Activated B cell treated with CpG ODN at 0.5 μM for 24 hours (primary cell): ENCODE measurements at regions not wholly inside any gene's neighbourhood (a gene's known extent, or its start where the extent isn't known, plus 50 kb on each side); places are given as distances from the start of the nearest gene placed in this dataset.

ENCODE experiments used
- ATAC-seq: fragments of 200-7000 bp; cut with Tn5 transposase; one replicate; pipeline ENCODE4 v1.10.0; 2021; ENCODE audit warnings: low read depth, mild to moderate bottlenecking, moderate library complexity
- CTCF ChIA-PET: fragments of 350-600 bp; sonication (Branson Sonifier 250); formaldehyde crosslinking; loops from one replicate; lab custom pipeline; 2021; ENCODE audit warnings: antibody characterized with exemption; lab: Charles Lee
- POLR2A ChIA-PET: fragments of 350-600 bp; sonication (Branson Sonifier 250); formaldehyde crosslinking; loops from one replicate; lab custom pipeline; 2021; ENCODE audit warnings: antibody characterized with exemption; lab: Charles Lee
- DNase-seq: peaks from one replicate; pipeline ENCODE4 v3.0.0; 2022
- H3K27ac Mint-ChIP-seq: one replicate; pipeline ENCODE4 v1.8.0; 2020; ENCODE audit warnings: mixed read lengths
- H3K27me3 Mint-ChIP-seq: one replicate; pipeline ENCODE4 v1.8.0; 2021; ENCODE audit warnings: mixed read lengths
- H3K36me3 Mint-ChIP-seq: one replicate; pipeline ENCODE4 v1.8.0; 2021; ENCODE audit warnings: low read depth, mixed read lengths
- H3K4me1 Mint-ChIP-seq: one replicate; pipeline ENCODE4 v1.8.0; 2021; ENCODE audit warnings: mixed read lengths
- H3K4me3 Mint-ChIP-seq: one replicate; pipeline ENCODE4 v1.8.0; 2020; ENCODE audit warnings: mild to moderate bottlenecking, mixed read lengths
- H3K9me3 Mint-ChIP-seq: one replicate; pipeline ENCODE4 v1.8.0; 2020; ENCODE audit warnings: mixed read lengths
- CTCF ChIP-seq: fragments of 200-600 bp; IDR thresholded peaks from one replicate; pipeline ENCODE4 v1.8.0; 2022; ENCODE audit warnings: antibody characterized with exemption, mild to moderate bottlenecking
- intact Hi-C: fragments of 100-400 bp; cut with micrococcal nuclease; formaldehyde crosslinking; loops from one replicate; pipeline ENCODE4 v1.15.1; 2024

GRCh38 chr1:42012852-42013251, 94.1 kb upstream of the HIVEP3 start:
- TF ChIP-seq CTCF = no peak
- no peak overlapping the region for H3K4me3 Mint-ChIP-seq
- H3K27ac Mint-ChIP-seq = no peak overlapping the region
- ATAC-seq (no peak), DNase-seq (no peak)
- ChIA-PET POLR2A (no interaction called here), CTCF (no interaction called here)
- intact Hi-C loops = no loop called here
- no peaks in the 10 kb centered on the region for H3K36me3 Mint-ChIP-seq
- H3K27me3 Mint-ChIP-seq = peaks cover 7% of the 10 kb centered on the region
- no peaks in the 10 kb centered on the region for H3K9me3 Mint-ChIP-seq
- H3K4me1 Mint-ChIP-seq = peaks cover 6% of the 10 kb centered on the region

- ChIA-PET CTCF (no interaction called here), POLR2A (no interaction called here)
- no peak for DNase-seq
- intact Hi-C loops = no loop called here
- peaks cover 3% of the 10 kb centered on the region for H3K27me3 Mint-ChIP-seq
- H3K4me1 Mint-ChIP-seq = peaks cover 5% of the 10 kb centered on the region
- no peaks in the 10 kb centered on the region for H3K36me3 Mint-ChIP-seq
- no peaks in the 10 kb centered on the region for H3K9me3 Mint-ChIP-seq
- no peak overlapping the region for H3K4me3 Mint-ChIP-seq
- no peak for ATAC-seq
- no peak for TF ChIP-seq CTCF
- H3K27ac Mint-ChIP-seq = no peak overlapping the region
These were observed 91.7 kb upstream of the HIVEP3 start for GRCh38 chr1:42010381-42010780.

- Mint-ChIP-seq H3K9me3 (no peaks in the 10 kb centered on the region), H3K27ac (no peak overlapping the region), H3K36me3 (no peaks in the 10 kb centered on the region), H3K4me3 (no peak overlapping the region), H3K27me3 (peaks cover 2% of the 10 kb centered on the region), H3K4me1 (no peaks in the 10 kb centered on the region)
- no peak for ATAC-seq
- CTCF ChIA-PET = interaction anchor here (1.4 kb wide), 1 partner anchor 165 kb away, joined by 3 read pairs; no protein-coding TSS in a partner anchor
- TF ChIP-seq CTCF = no peak
- intact Hi-C loops = no loop called here
- DNase-seq = no peak
- POLR2A ChIA-PET = no interaction called here
These were observed 89.5 kb upstream of the HIVEP3 start for GRCh38 chr1:42008264-42008663.

- intact Hi-C loops = no loop called here
- H3K36me3 Mint-ChIP-seq = no peaks in the 10 kb centered on the region
- H3K27ac Mint-ChIP-seq = no peak overlapping the region
- no peak for DNase-seq
- no peaks in the 10 kb centered on the region for H3K9me3 Mint-ChIP-seq
- no peaks in the 10 kb centered on the region for H3K4me1 Mint-ChIP-seq
- peaks cover 2% of the 10 kb centered on the region for H3K27me3 Mint-ChIP-seq
- no peak for TF ChIP-seq CTCF
- H3K4me3 Mint-ChIP-seq = no peak overlapping the region
- ChIA-PET CTCF (no interaction called here), POLR2A (no interaction called here)
- ATAC-seq = no peak
These were observed 88.1 kb upstream of the HIVEP3 start for GRCh38 chr1:42006836-42007235.

GRCh38 chr1:42006093-42006492, 87.4 kb upstream of the HIVEP3 start:
- intact Hi-C loops = no loop called here
- Mint-ChIP-seq H3K27ac (no peak overlapping the region), H3K27me3 (peaks cover 2% of the 10 kb centered on the region), H3K36me3 (no peaks in the 10 kb centered on the region), H3K9me3 (no peaks in the 10 kb centered on the region), H3K4me1 (no peaks in the 10 kb centered on the region), H3K4me3 (no peak overlapping the region)
- no peak for TF ChIP-seq CTCF
- ATAC-seq = no peak
- CTCF ChIA-PET = no interaction called here
- POLR2A ChIA-PET = no interaction called here
- no peak for DNase-seq
